ENCODE measurements at regions not wholly inside any gene's neighbourhood (a gene's known extent, or its start where the extent isn't known, plus 50 kb on each side); places are given as distances from the start of the nearest gene placed in this dataset.

- no peak for TF ChIP-seq CTCF (IDR thresholded peaks at IDR 0.05; ENCODE audit: low read depth, low read length, missing control alignments)
- DNase-seq (ENCODE audit: low read depth), result no peak
- H3K4me3 ChIP-seq (ENCODE audit: low read depth, low read length), result no peak overlapping the region
Measured at GRCh38 chr2:71892896-71893295, 254.8 kb downstream of the CYP26B1 start.

- no peak for DNase-seq (ENCODE audit: low read depth)
- H3K4me3 ChIP-seq (ENCODE audit: low read depth, low read length), result no peak overlapping the region
- TF ChIP-seq CTCF (IDR thresholded peaks at IDR 0.05; ENCODE audit: low read depth, low read length, missing control alignments), result no peak
Measured at GRCh38 chr2:71892423-71892730, 255.3 kb downstream of the CYP26B1 start.

GRCh38 chr2:71891719-71892422, 255.8 kb downstream of the CYP26B1 start:
- no peak for DNase-seq (ENCODE audit: low read depth)
- TF ChIP-seq CTCF (IDR thresholded peaks at IDR 0.05; ENCODE audit: low read depth, low read length, missing control alignments), result no peak

GRCh38 chr2:71891155-71891554, 256.5 kb downstream of the CYP26B1 start:
- no peak overlapping the region for H3K4me3 ChIP-seq (ENCODE audit: low read depth, low read length)
- DNase-seq (ENCODE audit: low read depth), result no peak
- TF ChIP-seq CTCF (IDR thresholded peaks at IDR 0.05; ENCODE audit: low read depth, low read length, missing control alignments), result no peak

More at GRCh38 chr2:71891719-71892422, 255.8 kb downstream of the CYP26B1 start:
- H3K4me3 ChIP-seq (ENCODE audit: low read depth, low read length), result no peak overlapping the region

- DNase-seq (ENCODE audit: low read depth), result no peak
Measured at GRCh38 chr2:71889759-71890684, 257.6 kb downstream of the CYP26B1 start.

GRCh38 chr2:71888751-71889445, 258.8 kb downstream of the CYP26B1 start:
- TF ChIP-seq CTCF (IDR thresholded peaks at IDR 0.05; ENCODE audit: low read depth, low read length, missing control alignments), result no peak
- no peak overlapping the region for H3K4me3 ChIP-seq (ENCODE audit: low read depth, low read length)
- no peak for DNase-seq (ENCODE audit: low read depth)

More at GRCh38 chr2:71889759-71890684, 257.6 kb downstream of the CYP26B1 start:
- no peak overlapping the region for H3K4me3 ChIP-seq (ENCODE audit: low read depth, low read length)
- no peak for TF ChIP-seq CTCF (IDR thresholded peaks at IDR 0.05; ENCODE audit: low read depth, low read length, missing control alignments)
